NCI-H1092 (cell line): ENCODE measurements at regions not wholly inside any gene's neighbourhood (a gene's known extent, or its start where the extent isn't known, plus 50 kb on each side); places are given as distances from the start of the nearest gene placed in this dataset.
"Not testable (repeated sequence)": the region's sequence is repeated elsewhere in the genome, so short reads cannot be mapped to it uniquely, and the experiment has no call there.

Source experiments
- DNase-seq: peaks from one replicate; lab custom pipeline; 2025; lab: John Stamatoyannopoulos, UW

DNA sequence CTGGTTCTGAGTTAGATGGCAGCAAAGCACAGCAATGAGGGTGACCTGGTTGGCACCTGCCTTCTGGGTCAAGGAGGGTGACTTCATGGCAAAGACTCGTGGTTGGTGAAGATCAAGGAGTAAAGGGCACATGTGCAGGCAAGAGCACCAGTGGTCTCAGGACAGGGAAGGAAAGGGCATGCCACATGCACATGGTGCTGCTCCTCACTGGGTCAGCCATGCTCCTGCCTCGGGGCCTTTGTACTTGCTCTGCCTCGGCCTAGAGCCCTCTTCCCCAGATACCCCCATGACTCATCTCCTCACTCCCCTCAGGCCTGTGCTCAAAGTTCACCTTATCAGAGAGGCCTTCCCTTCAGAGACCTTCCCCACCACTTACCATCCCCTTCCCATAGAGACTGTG lies 106.7 kb upstream of the KDM7A start:
- DNase-seq = no peak

DNA sequence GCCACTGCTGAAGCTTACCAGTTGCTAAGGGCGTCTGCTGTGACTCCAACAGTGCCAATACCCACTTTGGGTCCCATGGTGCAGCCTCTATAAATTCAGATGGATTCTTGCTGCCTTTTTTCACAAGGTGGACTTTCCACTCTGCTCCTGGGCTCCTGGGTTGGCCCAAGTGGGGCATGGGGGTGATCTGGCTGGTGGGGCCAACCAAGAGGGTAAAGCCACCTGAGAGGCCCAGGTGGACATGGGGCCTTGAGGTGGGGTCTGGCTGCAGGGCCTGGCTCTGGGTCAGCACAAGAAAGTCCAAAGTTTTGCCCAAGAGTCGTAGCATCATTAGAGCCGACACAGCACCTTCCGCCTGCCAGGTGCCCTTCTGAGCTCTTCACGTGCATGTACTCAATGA lies 105.2 kb upstream of the KDM7A start:
- DNase-seq = no peak

DNA sequence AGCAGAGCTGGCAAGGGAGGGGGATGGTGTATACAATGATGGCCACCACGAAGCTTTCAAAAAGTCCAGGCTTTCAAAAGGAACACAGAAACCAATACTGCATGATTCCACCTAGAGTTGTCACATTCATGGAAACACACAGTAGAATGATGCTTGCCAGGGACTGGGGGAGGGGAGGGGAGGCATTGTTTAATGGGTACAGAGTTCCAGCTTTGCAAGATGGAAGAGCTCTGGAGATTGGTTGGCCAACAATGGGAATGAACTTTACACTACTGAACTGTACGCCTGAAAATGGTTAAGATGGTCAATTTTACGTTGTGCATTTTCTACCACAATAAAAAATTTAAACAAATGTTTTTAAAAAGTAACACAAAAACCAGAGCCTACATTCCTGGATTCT lies 104.5 kb upstream of the KDM7A start:
- no peak for DNase-seq

DNA sequence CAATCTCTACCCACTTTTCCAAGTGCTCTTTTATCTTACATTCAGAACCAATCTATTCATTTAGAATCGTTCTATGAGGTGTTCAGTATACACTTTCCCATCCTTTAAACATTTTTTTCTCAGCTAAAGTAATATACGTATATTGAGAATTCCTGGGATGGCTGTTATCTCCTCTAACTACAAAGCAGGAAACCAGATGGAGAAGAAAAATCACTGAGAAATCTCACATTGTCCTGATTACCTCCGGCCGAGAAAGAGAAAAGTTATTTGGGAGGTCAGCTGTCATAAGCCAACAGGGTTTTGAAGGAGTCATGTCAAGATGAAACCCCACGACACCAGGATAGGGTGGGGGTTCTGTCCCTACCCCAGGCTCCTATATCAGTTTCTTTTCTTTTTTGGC lies 99.2 kb upstream of the KDM7A start:
- no peak for DNase-seq

- DNase-seq = no peak
These were observed 98.5 kb upstream of the KDM7A start for GRCh38 chr7:140275069-140275965.

- DNase-seq = no peak
These were observed 96.6 kb upstream of the KDM7A start for GRCh38 chr7:140273417-140273816.

DNA sequence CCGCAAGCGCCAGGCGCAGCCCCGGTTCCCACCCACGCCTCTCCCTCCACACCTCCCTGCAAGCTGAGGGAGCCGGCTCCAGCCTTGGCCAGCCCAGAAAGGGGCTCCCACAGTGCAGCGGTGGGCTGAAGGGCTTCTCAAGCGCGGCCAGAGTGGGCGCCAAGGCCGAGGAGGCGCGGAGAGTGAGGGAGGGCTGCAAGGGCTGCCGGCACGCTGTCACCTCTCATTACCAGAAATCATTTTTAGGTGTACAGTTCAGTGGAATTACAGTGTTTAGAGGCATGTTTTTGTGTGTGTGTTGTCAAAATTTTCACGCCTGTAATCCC lies 94.8 kb upstream of the KDM7A start:
- not testable (repeated sequence) for DNase-seq

- no peak for DNase-seq
These were observed 92.3 kb upstream of the KDM7A start for GRCh38 chr7:140269004-140269638.

GRCh38 chr7:140267381-140268226 lies 90.8 kb upstream of the KDM7A start:
- DNase-seq = no peak

- DNase-seq = no peak
These were observed 86.5 kb upstream of the KDM7A start for GRCh38 chr7:140263277-140263676.

DNA sequence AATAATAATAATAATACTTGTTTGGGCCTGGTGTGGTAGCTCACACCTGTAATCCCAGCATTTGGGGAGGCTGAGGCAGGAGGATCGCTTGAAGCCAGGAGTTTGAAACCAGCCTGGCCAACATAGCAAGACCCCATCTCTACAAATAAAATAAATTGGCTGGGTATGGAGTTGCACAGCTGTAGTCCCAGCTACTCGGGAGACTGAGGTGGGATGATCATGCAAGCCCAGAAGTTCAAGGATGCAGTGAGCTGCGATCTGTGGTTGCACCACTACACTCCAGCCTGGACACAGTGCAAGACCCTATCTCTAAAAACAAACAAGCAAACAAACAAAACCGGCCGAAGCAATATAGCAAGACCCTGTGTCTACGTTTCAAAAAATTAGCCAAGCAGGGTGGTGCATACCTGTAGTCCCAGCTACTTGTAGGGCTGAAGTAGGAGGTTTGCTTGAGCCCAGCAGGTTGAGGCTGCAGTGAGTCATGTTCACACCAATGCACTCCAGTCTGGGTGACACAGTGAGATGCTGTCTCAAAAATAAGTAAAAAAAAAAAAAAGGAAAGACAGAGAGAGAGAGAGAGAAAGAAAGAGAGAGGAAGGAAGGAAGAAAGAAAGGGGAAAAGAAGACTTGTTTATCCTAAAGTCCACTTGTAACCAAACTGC lies 85.6 kb upstream of the KDM7A start:
- no peak for DNase-seq

GRCh38 chr7:140261522-140261921 lies 84.7 kb upstream of the KDM7A start:
- no peak for DNase-seq

DNA sequence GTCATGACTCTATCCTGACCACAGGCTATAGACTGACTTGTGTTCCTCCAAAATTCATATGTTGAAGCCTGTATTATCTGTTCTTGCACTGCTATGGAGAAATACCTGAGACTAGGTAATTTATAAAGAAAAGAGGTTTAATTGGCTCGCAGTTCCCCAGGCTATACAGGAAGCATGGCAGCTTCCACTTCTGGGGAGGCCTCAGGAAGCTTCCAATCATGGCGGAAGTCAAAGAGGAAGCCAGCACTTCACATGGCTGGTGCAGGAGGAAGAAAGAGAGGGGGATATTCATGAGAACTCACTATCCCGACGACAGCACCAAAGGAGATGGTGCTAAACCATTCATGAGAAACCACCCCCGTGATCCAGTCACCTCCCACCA lies 84.3 kb upstream of the KDM7A start:
- DNase-seq = no peak

DNA sequence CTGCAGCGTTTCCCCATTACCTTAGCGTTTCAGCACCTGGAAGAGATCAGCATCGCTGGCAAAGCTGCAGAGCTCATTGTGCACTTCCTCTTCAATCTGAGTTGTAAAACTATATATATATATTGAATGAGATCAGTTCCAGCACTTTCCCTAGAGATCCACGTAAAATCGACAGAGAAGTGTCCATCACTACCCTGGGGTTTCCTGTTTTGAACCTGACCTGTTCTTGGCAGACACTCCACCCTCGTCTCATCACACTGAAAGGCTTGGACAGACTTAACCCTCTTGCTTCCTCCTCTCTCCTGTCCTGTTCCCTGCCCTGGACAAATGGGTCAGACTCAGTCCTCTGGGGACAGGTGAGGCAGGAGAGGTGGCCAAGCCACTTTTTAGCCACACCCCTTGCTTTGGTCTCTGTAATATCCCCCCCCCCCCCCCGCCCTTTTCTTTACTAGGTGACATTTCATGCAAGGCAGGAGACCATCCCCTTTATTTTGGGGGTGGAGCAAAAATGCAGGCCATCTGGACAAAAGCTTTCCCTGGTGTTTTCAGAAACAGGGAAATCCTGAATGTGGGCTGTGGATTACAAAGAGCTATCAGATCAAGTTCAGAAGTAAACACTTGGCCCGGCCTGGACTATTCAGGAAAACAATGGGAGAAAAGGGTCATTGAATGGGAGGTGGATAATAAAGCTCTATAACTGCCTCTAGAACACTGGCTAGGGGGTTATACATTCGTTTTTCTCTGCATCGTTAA lies 83.7 kb upstream of the KDM7A start:
- peak; percentile 53 for DNase-seq

DNA sequence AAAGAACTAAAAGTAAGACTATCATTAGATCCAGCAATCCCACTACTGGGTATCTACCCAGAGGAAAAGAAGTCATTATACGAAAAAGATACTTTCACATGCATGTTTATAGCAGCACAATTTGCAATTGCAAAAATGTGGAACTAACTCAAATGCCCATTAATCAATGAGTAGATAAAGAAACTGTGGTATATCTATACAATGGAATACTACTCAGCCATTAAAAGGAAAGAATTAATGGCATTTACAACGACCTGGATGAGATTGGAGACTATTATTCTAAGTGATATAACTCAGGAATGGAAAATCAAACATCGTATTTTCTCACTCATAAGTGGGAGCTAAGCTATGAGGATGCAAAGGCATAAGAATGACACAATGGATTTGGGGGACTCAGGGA lies 80.5 kb upstream of the KDM7A start:
- not testable (repeated sequence) for DNase-seq

DNA sequence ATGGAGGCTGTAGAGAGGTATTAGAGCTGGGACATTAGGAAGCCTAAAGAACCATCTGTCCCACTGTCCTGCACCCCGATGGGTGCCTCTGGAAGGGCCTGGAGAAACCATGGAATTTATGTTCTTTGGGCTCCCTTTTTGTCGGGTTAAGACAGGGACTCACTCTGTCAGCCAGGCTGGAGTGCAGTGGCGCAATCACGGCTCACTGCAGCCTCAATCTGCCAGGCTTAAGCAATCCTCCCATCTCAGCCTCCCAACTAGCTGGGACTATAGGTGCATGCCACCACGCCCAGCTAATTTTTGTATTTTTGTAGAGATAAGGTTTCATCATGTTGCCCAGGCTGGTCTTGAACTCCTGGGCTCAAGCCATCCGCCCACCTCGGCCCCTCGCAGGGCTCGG lies 78.2 kb upstream of the KDM7A start:
- not testable (repeated sequence) for DNase-seq

GRCh38 chr7:140249036-140249806 lies 72.4 kb upstream of the KDM7A start:
- DNase-seq = no peak

DNA sequence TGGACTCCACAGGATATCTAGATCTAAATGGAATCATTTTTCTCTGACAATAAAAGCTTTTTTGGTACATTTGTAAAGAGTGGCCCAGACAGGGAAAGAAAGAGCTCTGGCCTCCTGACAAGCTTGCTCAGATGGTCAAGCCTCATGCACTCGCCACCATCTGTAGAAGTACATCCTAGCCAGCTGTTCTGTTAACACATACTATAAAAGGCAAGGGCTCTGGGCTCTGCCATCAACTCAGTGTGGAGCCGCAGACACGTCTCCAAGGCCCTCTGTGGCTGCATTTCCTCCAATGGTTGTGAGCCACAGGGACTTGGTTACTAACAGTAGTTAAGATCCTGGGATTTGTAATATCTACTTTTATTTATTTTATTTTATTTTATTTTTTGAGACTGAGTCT lies 70.8 kb upstream of the KDM7A start:
- no peak for DNase-seq

DNA sequence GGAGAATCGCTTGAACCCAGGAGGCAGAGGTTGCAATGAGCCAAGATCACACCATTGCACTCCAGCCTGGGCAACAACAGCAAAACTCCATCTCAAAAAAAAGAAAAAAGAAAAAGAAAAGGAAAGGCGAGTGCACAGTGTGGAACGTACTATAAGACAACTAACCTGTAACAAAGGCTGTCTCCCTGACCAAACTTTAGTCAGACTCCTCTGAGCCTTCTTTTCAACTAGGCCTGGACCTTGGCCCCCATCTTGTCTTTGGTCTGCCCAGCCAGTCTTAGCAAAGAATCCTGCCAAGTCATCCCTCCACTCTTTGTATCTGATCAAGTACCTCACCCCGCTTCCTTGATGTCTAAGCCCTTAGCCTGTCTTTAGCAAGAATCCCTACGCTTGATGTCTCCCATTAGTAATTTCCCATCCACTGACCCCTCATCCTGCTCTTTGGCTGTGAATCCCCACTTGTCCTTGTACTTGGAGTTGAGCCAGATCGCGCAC lies 68.9 kb upstream of the KDM7A start:
- DNase-seq = no peak
